Gastroesophageal sphincter (tissue), 4 donors: ENCODE measurements at regions not wholly inside any gene's neighbourhood (a gene's known extent, or its start where the extent isn't known, plus 50 kb on each side); places are given as distances from the start of the nearest gene placed in this dataset.

ENCODE experiments used
- ATAC-seq: fragments of 150-250 bp; one replicate; pipeline ENCODE4 v1.9.1; 2016; ENCODE audit warnings: mild to moderate bottlenecking, moderate library complexity
- H3K27ac ChIP-seq, 4 donors: fragments of 200-600 bp; sonication (generic) in 3 of 4; 1 replicate in 3 of 4; 2 replicates in 1 of 4; pipeline ENCODE4 v1.5.1; 2016 to 2019
- H3K27me3 ChIP-seq: fragments of 200-600 bp; sonication (generic); one replicate; pipeline ENCODE4 v1.5.1; 2019
- H3K36me3 ChIP-seq, 2 donors: fragments of 200-600 bp; sonication (generic); one replicate each; pipeline ENCODE4 v1.5.1; 2019; ENCODE audit warnings: control low read depth in 1 of 2
- H3K4me1 ChIP-seq, 3 donors: fragments of 200-600 bp; sonication (generic); 1 replicate in 2 of 3; 2 replicates in 1 of 3; pipeline ENCODE4 v1.5.1; 2016 to 2019; ENCODE audit warnings: control low read depth in 2 of 3
- H3K4me3 ChIP-seq, 2 donors: fragments of 200-600 bp; sonication (generic); one replicate each; pipeline ENCODE4 v1.5.1; 2019; ENCODE audit warnings: mild to moderate bottlenecking in 1 of 2, moderate library complexity in 1 of 2
- H3K9me3 ChIP-seq, 3 donors: fragments of 200-600 bp; sonication (generic); one replicate each; pipeline ENCODE4 v1.5.1; 2017 to 2019; ENCODE audit warnings: control low read depth in 2 of 3
- CTCF ChIP-seq, 4 experiments: fragments of 200-600 bp in 2 of 4; fragments of 450-650 bp in 2 of 4; sonication (generic) in 1 of 4; IDR thresholded peaks; one replicate each; pipeline ENCODE4 v1.5.1; 2017 to 2019; ENCODE audit warnings: antibody characterized with exemption in 4 of 4, mild to moderate bottlenecking in 2 of 4, moderate library complexity in 2 of 4
- EP300 ChIP-seq: sonication (generic); formaldehyde crosslinking; IDR thresholded peaks from one replicate; pipeline ENCODE4 v1.6.1; 2017; ENCODE audit warnings: antibody characterized with exemption, mild to moderate bottlenecking
- POLR2A ChIP-seq, 2 donors: fragments of 450-650 bp; IDR thresholded peaks; one replicate each; pipeline ENCODE4 v1.6.1; 2017; ENCODE audit warnings: antibody characterized with exemption in 2 of 2, mild to moderate bottlenecking in 2 of 2, moderate library complexity in 1 of 2
- POLR2AphosphoS5 ChIP-seq: sonication (generic); formaldehyde crosslinking; IDR thresholded peaks from one replicate; pipeline ENCODE4 v1.6.1; 2017; ENCODE audit warnings: antibody characterized with exemption
- WGBS, 2 donors: methylation state at CpG; one replicate each; pipeline ENCODE4 v1.1.5; 2018; ENCODE audit warnings: low coverage in 1 of 2; 5-methylcytosine and 5-hydroxymethylcytosine counted together

- TF ChIP-seq EP300 (no peak), POLR2A (IDR thresholded peaks at IDR 0.05) (no peak)
- Histone ChIP-seq H3K36me3 (no peaks in the 10 kb centered on the region), H3K27ac (no peak overlapping the region), H3K9me3 (no peaks in the 10 kb centered on the region), H3K4me1 (no peaks in the 10 kb centered on the region), H3K4me3 (no peak overlapping the region), H3K27me3 (no peaks in the 10 kb centered on the region)
- WGBS, 2 donors, result 33 to 42% methylated on average over 1 of the region's 4 CpGs
- no peak for ATAC-seq
Observed at GRCh38 chr2:219723311-219723710, 95.9 kb downstream of the SLC4A3 start.

GRCh38 chr2:219724628-219725027, 97.2 kb downstream of the SLC4A3 start:
- Histone ChIP-seq H3K27ac (no peak overlapping the region), H3K27me3 (no peaks in the 10 kb centered on the region), H3K4me1 (no peaks in the 10 kb centered on the region), H3K9me3 (no peaks in the 10 kb centered on the region), H3K4me3 (no peak overlapping the region), H3K36me3 (no peaks in the 10 kb centered on the region)
- no peak for ATAC-seq
- 88% methylated on average over 1 of the region's 1 CpG; no CpG with 5 or more reads in 1 of the 2 donors for WGBS, 2 donors
- TF ChIP-seq POLR2A (IDR thresholded peaks at IDR 0.05) (no peak), CTCF (IDR thresholded peaks at IDR 0.05) (no peak), EP300 (no peak), POLR2AphosphoS5 (no peak)

GRCh38 chr2:219726916-219727315, 99.5 kb downstream of the SLC4A3 start:
- H3K9me3 ChIP-seq, result no peaks in the 10 kb centered on the region
- no peaks in the 10 kb centered on the region for H3K36me3 ChIP-seq
- H3K4me1 ChIP-seq, result no peaks in the 10 kb centered on the region
- TF ChIP-seq EP300 (no peak), CTCF (IDR thresholded peaks at IDR 0.05) (no peak), POLR2A (IDR thresholded peaks at IDR 0.05) (no peak), POLR2AphosphoS5 (no peak)
- no peak for ATAC-seq
- 70 to 80% methylated on average over 1 of the region's 2 CpGs for WGBS, 2 donors
- no peak overlapping the region for H3K27ac ChIP-seq
- H3K27me3 ChIP-seq, result no peaks in the 10 kb centered on the region
- no peak overlapping the region for H3K4me3 ChIP-seq

- no peaks in the 10 kb centered on the region for H3K4me1 ChIP-seq
- ATAC-seq, result peak; percentile 75
- H3K27me3 ChIP-seq, result no peaks in the 10 kb centered on the region
- peak overlapping the region in 1 of 4 donors; percentile 8 for H3K27ac ChIP-seq
- TF ChIP-seq POLR2A (IDR thresholded peaks at IDR 0.05), result no peak
- no peak for TF ChIP-seq POLR2AphosphoS5
- no peak for TF ChIP-seq CTCF (IDR thresholded peaks at IDR 0.05)
- TF ChIP-seq EP300, result no peak
- no peak overlapping the region for H3K4me3 ChIP-seq
- WGBS, 2 donors, result 60 to 61% methylated on average over 5 to 7 of the region's 8 CpGs
- no peaks in the 10 kb centered on the region for H3K9me3 ChIP-seq
- H3K36me3 ChIP-seq, result no peaks in the 10 kb centered on the region
Observed at GRCh38 chr2:219727771-219728429, 100.5 kb downstream of the SLC4A3 start.

GRCh38 chr2:219728991-219729487, 101.6 kb downstream of the SLC4A3 start:
- Histone ChIP-seq H3K36me3 (no peaks in the 10 kb centered on the region), H3K9me3 (no peaks in the 10 kb centered on the region), H3K4me3 (no peak overlapping the region), H3K27ac (no peak overlapping the region), H3K27me3 (peaks cover 6% of the 10 kb centered on the region), H3K4me1 (no peaks in the 10 kb centered on the region)
- ATAC-seq, result no peak
- TF ChIP-seq EP300, result no peak
- TF ChIP-seq CTCF (IDR thresholded peaks at IDR 0.05), result no peak
- no peak for TF ChIP-seq POLR2A (IDR thresholded peaks at IDR 0.05)
- 28 to 39% methylated on average over 7 to 9 of the region's 9 CpGs for WGBS, 2 donors
